GM21786 (cell line): ENCODE measurements at regions not wholly inside any gene's neighbourhood (a gene's known extent, or its start where the extent isn't known, plus 50 kb on each side); places are given as distances from the start of the nearest gene placed in this dataset.
"Not testable (repeated sequence)": the region's sequence is repeated elsewhere in the genome, so short reads cannot be mapped to it uniquely, and the experiment has no call there.

Experiments
- ATAC-seq: cut with Tn5 transposase; IDR thresholded peaks from one replicate; pipeline ENCODE4 v1.9.1; 2021; ENCODE audit not compliant: unreplicated experiment

GRCh38 chr7:106353944-106354343 is 69.2 kb upstream of the NAMPT start:
- ATAC-seq: no peak

DNA sequence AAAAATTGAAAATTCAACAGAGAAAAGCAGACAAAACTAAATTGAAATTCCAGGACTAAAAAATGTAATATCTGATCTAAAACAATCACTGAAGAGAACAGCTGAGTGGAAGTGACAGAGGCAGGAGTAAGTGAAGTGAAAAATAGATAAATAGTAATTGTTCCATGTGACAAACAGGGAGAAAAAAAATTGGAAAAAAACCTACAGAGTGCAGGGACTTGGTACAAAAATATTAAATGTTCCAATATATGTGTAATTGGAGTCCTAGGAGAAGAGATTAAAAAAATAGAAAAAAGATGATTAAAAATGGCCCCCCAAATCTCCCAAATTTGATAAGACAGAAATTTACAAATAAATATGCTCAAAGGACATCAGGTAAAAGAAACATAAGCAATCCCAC is 63.4 kb upstream of the NAMPT start:
- no peak for ATAC-seq

DNA sequence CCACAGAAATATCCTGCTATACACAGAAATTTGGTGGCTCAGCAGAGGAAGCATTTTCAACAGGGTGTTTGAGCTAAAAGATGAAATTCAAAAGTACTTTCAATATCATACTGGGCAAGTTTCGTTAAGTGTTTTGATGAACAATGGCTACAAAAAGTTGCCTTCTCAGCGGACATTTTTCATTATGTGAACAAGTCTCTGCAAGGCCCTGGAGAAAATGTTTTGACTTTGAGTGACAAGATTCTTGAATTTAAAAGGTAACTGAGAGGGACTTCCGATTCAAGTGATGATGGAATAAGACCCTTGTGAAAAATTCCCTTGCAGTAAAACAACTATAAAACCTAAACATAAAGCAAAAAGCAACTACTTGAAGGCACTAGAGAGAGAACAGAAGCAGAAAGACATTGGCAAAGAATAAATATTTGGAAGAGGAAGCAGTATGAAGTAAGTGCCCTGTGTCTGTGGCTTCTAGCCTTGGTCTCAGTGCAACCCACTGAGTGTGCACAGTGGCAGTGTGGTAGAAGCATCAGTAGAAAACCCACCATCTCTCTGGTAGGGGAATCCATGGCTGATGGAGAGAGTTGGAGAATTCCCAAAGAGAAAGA is 62.5 kb upstream of the NAMPT start:
- ATAC-seq: no peak

DNA sequence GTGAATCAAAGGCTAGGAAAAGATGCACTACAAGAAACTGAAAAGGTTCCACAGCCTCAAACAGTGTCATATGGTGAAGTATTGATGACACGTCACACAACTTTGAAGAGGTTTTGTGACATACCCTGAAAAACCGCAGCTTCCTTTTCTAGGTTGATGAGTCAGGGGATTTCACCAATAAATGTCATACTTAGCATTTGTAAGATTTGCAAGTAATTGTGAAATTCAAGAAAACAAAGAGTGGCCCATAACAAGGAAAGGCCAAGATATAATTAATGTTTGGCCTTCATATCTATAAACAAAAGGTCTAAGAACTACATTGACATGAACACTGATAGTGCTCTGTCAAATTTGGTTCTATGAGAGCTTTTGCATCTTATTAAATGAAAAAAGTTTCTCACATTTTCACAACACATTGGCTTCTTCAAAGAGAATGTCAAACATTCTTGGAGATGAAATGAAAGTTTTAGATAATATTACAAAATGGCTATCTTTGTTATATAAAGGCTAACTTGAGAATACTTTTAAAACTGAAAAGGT is 62.0 kb upstream of the NAMPT start:
- peak; percentile 92 for ATAC-seq

GRCh38 chr7:106346167-106346677 is 61.4 kb upstream of the NAMPT start:
- no peak for ATAC-seq

DNA sequence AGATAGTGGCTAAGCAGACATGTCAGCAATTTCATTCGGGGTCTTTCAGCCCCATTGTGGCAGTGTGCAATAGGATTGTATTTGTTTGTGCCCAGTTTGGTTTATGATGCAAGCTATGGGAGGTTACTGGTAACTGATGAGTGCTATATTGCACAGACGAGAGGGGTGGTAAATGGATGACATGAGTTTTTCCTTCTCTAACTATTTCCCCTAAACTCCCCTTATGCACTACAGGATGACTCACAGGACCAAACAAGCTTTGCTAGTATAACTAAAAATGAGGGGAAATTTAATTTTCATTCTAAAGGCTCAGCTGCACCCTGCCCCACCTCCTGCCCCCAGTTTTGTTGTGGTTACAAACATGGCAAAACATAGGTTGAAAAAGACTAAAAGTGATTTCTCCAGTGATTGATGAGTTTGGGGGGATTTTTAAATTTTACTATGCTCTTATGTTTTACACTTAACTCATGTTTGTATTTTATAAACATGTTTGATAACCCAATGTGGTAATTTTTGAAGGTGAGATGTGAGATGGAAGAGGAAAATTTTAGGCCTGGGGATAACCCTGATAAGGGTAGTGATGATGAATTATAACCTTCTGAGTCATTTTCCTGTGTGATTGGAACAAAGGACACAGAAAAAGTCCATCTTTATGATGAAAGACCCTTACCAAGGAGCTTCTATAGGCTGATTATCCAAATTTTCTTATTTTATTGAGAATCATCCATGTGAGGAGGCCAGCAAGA is 60.8 kb upstream of the NAMPT start:
- ATAC-seq: peak; percentile 28

GRCh38 chr7:106344861-106345260 is 60.1 kb upstream of the NAMPT start:
- no peak for ATAC-seq

DNA sequence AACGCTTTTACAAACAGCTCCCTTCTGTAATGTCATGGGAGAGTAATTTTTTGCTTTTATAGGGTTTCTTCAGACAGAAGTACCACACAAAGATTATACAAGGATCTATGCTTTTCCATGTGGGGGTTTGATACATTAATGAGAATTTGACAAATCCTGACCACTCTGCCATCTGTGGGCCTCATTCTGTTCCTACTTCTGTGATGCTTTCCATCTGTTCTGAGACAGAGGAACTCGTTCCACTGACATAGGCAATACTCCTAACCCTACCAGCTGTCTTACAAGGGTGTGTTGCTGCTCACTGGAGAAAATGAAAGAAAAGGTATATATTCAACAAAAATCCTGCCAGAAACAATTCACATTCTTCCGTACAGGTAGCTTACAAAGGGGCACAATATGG is 59.4 kb upstream of the NAMPT start:
- ATAC-seq: no peak

DNA sequence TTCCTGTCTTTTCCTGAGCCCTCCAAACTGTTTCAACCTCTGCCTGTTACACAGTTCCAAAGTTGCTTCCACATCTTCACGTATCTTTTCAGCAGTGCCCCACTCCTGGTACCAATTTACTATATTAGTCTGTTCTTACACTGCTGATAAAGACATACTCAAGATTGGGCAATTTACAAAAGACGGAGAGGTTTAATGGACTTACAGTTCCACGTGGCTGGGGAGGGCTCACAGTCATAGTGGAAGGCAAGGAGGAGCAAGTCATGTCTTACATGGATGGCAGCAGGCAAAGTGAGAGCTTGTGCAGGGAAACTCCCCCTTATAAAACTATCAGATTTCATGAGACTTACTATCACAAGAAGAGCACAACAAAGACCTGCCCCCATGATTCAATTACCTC is 57.3 kb upstream of the NAMPT start:
- not testable (repeated sequence) for ATAC-seq

DNA sequence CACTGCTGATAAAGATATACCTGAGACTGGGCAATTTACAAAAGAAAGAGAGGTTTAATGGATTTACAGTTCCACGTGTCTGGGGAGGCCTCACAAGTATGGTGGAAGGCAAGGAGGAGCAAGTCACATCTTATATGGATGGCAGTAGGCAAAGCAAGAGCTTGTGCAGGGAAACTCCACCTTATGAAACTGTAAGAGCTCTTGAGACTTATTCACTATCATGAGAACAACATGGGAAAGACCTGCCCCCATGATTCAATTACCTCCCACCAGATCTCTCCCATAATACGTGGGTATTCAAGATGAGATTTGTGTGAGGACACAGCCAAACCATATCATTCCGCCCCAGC is 55.4 kb upstream of the NAMPT start:
- ATAC-seq: not testable (repeated sequence)

DNA sequence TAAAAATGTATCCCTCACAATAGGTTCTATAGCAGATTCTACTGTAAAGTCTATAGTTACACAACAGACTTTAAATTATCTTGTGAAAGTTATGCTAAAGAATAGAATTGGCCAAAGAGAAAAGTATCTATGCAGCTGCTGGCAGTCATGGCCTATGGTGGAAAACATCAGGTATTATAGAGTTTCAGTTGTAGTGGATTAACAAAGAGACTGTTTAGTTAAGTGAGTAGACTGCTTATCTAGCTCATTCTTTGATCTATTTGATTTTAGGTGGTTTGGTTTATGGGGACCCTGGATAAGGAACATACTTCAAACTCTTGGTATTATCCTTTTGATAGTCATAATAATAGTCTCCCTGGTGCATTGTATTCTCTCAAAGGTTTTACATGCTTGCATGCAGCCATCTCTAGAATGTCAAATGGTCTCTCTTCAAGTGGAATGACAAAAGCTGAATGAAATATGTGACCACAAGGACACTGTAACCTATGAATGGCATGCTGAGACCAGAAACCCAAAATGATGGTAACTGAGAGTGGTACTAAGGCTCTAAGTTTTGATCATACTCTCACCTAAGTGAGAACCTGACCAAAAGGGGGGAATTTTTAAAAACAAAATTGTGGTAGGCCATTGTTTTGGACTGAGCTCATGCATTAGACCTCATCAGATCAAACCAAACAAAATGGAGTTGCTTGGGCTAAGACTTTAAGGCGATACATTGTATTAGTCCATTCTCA is 54.9 kb upstream of the NAMPT start:
- no peak for ATAC-seq

GRCh38 chr7:106337754-106338153 is 53.0 kb upstream of the NAMPT start:
- ATAC-seq: no peak

DNA sequence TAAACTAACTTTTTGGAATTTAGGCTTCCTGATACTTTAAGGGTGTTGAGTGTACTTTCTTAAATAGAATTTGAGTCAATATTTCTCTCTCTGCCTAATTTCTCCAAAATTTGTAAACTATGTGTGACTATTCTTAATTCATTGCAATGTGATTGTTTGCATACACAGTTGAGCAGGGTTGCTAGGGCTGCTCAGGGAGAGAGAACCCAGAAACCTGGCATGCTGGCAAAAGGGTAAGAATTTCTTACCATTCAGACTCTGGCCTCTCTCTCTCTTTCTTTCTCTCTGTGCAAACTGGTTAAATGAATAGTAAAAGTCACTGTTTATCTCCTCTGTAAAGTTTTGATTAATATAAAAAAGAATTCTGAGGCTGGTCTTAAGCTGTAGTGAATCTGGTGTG is 51.0 kb upstream of the NAMPT start:
- ATAC-seq: no peak
